Endothelial cell of umbilical vein (primary cell): ENCODE measurements at regions not wholly inside any gene's neighbourhood (a gene's known extent, or its start where the extent isn't known, plus 50 kb on each side); places are given as distances from the start of the nearest gene placed in this dataset.

Experiments used
- BruUV-seq: library from RNA; stranded (reverse); fragments of 400-500 nt; replicated peaks from 2 replicates; lab custom pipeline; 2021; lab: Mats Ljungman, UMichigan
- CTCF ChIA-PET: fragments of 300-600, 350-600 bp; sonication (Branson Sonifier 250); formaldehyde crosslinking; loops from one replicate; lab custom pipeline; 2021; ENCODE audit warnings: antibody characterized with exemption, inconsistent platforms; lab: Charles Lee
- POLR2A ChIA-PET: fragments of 300-600, 350-600 bp; sonication (Branson Sonifier 250); formaldehyde crosslinking; loops from one replicate; lab custom pipeline; 2021; ENCODE audit warnings: antibody characterized with exemption, inconsistent platforms; lab: Charles Lee
- DNase-seq: peaks from one replicate; pipeline ENCODE4 v3.0.0-alpha.2; 2011; ENCODE audit warnings: low read depth, low spot score
- FAIRE-seq: peaks from 2 replicates; lab custom pipeline; 2011; peaks lifted over from hg19 to GRCh38; lab: Jason Lieb, UNC
- H2AFZ ChIP-seq: 2 replicates; pipeline ENCODE4 v1.6.0; 2012; ENCODE audit warnings: low read depth, low read length, control low read depth, inconsistent platforms
- H3K27ac ChIP-seq: 2 replicates; pipeline ENCODE4 v1.5.1; 2011; ENCODE audit warnings: low read depth, mild to moderate bottlenecking, control low read depth, low read length, moderate library complexity; ENCODE audit not compliant: insufficient read depth
- H3K27me3 ChIP-seq, 2 experiments: 2 replicates each; pipeline versions ENCODE4 v1.6.0 to v1.6.1; 2011; ENCODE audit warnings: low read length in 2 of 2, mixed read lengths in 1 of 2; ENCODE audit not compliant: control insufficient read depth in 2 of 2, insufficient read depth in 2 of 2
- H3K36me3 ChIP-seq, 2 experiments: 2 replicates in 1 of 2; 3 replicates in 1 of 2; pipeline ENCODE4 v1.5.1; 2011; ENCODE audit warnings: low read length in 2 of 2, mild to moderate bottlenecking in 1 of 2, moderate library complexity in 1 of 2; ENCODE audit not compliant: control insufficient read depth in 2 of 2, insufficient read depth in 2 of 2; ENCODE audit errors: extremely low read depth in 1 of 2
- H3K4me1 ChIP-seq: 3 replicates; pipeline ENCODE4 v1.5.1; 2011; ENCODE audit warnings: mild to moderate bottlenecking, low read length; ENCODE audit not compliant: control insufficient read depth, insufficient read depth; ENCODE audit errors: extremely low read depth
- H3K4me2 ChIP-seq: 2 replicates; pipeline ENCODE4 v1.6.1; 2011; ENCODE audit warnings: low read length, control low read depth, mixed read lengths; ENCODE audit not compliant: insufficient read depth
- H3K4me3 ChIP-seq, 3 experiments: fragments of 200-600 bp in 1 of 3; sonication (generic), shearing (Covaris generic) in 1 of 3; replicated peaks in 1 of 3; 2 replicates each; pipeline ENCODE4 v1.5.1; 2011 to 2016; ENCODE audit warnings: control low read depth in 3 of 3, low read length in 3 of 3, mild to moderate bottlenecking in 2 of 3, inconsistent platforms in 1 of 3, low read depth in 1 of 3, moderate library complexity in 1 of 3; ENCODE audit not compliant: insufficient read depth in 1 of 3
- H3K79me2 ChIP-seq: 2 replicates; pipeline ENCODE4 v1.6.0; 2012; ENCODE audit warnings: low read length, inconsistent platforms; ENCODE audit not compliant: control insufficient read depth, insufficient read depth
- H3K9ac ChIP-seq: replicated peaks from 2 replicates; pipeline ENCODE3; 2011; ENCODE audit warnings: low read length, control low read depth; ENCODE audit not compliant: insufficient read depth; ENCODE audit errors: extremely low read depth
- H3K9me1 ChIP-seq: replicated peaks from 3 replicates; pipeline ENCODE4 v1.6.0; 2011; ENCODE audit warnings: mild to moderate bottlenecking, low read length; ENCODE audit not compliant: control insufficient read depth, insufficient read depth; ENCODE audit errors: extremely low read depth
- H3K9me3 ChIP-seq: replicated peaks from 2 replicates; pipeline ENCODE4 v1.5.1; 2012; ENCODE audit warnings: low read length, inconsistent platforms; ENCODE audit not compliant: control insufficient read depth, insufficient read depth
- H4K20me1 ChIP-seq: replicated peaks from 2 replicates; pipeline ENCODE3; 2011; ENCODE audit warnings: mild to moderate bottlenecking, low read length; ENCODE audit not compliant: control insufficient read depth, insufficient read depth; ENCODE audit errors: extremely low read depth
- EZH2 ChIP-seq: IDR thresholded peaks from 2 replicates; pipeline ENCODE4 v1.6.1; 2012; ENCODE audit warnings: borderline replicate concordance, low read depth, mild to moderate bottlenecking, moderate library complexity, low read length, inconsistent platforms; ENCODE audit not compliant: severe bottlenecking
- FOS ChIP-seq: IDR thresholded peaks from 2 replicates; pipeline ENCODE4 v1.6.1; 2011; ENCODE audit warnings: mild to moderate bottlenecking, low read length, moderate library complexity, borderline replicate concordance; ENCODE audit not compliant: insufficient read depth
- GATA2 ChIP-seq: IDR thresholded peaks from 2 replicates; pipeline ENCODE4 v1.7.0; 2011; ENCODE audit warnings: low read depth, mild to moderate bottlenecking, moderate library complexity, mixed read lengths, low read length; ENCODE audit not compliant: insufficient read length, insufficient read depth
- JUN ChIP-seq: IDR thresholded peaks from 2 replicates; pipeline ENCODE4 v1.6.1; 2011; ENCODE audit warnings: borderline replicate concordance, low read depth; ENCODE audit not compliant: insufficient read length, insufficient read depth
- MYC ChIP-seq: IDR thresholded peaks from one replicate; pipeline ENCODE4 v1.6.1; 2011; ENCODE audit warnings: mild to moderate bottlenecking, low read depth, low read length
- POLR2A ChIP-seq: IDR thresholded peaks from 2 replicates; pipeline ENCODE4 v1.6.1; 2012; ENCODE audit warnings: low read depth, mild to moderate bottlenecking, control low read depth, low read length
- POLR2AphosphoS5 ChIP-seq: IDR thresholded peaks from 2 replicates; pipeline ENCODE4 v1.6.1; 2012; ENCODE audit warnings: low read depth, mild to moderate bottlenecking, control low read depth, low read length, moderate library complexity; ENCODE audit not compliant: insufficient read depth
- dilution Hi-C: fragments of 300-500 bp; cut with MboI; formaldehyde crosslinking; loops from one replicate; pipeline ENCODE4 v1.15.0; 2019; ENCODE audit warnings: low sequenced_read_pairs; ENCODE audit not compliant: extremely low pct_ligation_motif_present
- intact Hi-C: fragments of 100-400 bp; cut with micrococcal nuclease; formaldehyde crosslinking; loops from one replicate; pipeline ENCODE4 v1.10.0; 2022
- TF ChIP-seq, protein P1 (sequence below), 2 donors: IDR thresholded peaks; 1 replicate in 1 of 2; 2 replicates in 1 of 2; pipeline ENCODE4 v1.5.1; 2011; ENCODE audit warnings: low read length in 2 of 2, mild to moderate bottlenecking in 2 of 2, moderate library complexity in 2 of 2, control low read depth in 1 of 2, inconsistent platforms in 1 of 2, low read depth in 1 of 2; ENCODE audit not compliant: insufficient read depth in 1 of 2; ENCODE audit errors: extremely low read depth in 1 of 2
- TF ChIP-seq, protein P2 (sequence below): IDR thresholded peaks from 2 replicates; pipeline ENCODE4 v1.6.1; 2011; ENCODE audit not compliant: insufficient read depth, insufficient read length

DNA sequence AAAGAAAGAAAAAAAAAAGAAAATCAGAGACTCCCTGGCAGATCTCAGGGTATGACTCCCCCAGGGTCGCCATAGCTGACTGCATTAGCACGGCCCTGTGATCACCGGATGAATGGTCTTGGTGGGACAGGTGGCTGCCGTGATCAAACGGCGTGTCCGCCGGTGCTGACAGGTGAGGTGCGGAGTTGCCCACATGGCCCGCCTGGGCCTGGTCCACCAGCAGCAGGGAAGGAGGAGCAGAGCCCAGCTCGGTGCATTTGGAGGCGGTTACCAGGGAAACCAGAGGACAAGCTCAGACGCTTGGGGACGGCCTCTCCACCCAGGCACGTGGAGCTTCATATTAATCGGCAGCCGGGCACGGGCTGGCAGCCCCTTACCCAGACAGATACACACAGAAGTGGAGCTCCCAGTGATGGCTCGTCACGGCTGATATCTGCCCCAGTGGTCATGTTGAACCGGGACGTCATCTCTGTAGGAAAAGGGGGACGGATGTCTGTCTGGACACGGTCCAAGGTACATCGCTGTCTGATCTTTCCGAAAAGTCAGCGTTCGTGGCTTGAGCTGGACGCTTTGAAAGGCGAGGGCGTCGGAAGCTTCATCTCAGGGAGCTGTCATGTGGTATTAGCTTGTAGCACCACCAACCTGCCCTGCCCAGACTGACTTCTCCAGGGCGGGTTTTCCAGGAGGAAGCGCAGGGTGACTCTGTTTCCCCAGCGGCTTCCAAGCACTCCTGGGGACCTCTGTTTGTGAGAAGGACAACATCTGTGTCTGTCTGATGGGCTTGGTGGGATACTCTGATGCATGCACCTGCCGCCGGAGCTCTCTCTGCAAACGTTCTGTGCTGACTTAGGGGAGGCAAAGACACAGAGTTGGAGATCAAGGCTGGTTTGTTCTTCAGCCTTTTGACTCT lies 180.7 kb downstream of the CRLF2 start:
- FAIRE-seq: no peak
- POLR2A ChIA-PET: no interaction called here

More for the DNA sequence above, 180.7 kb downstream of the CRLF2 start:
- no peak overlapping the region for H3K4me2 ChIP-seq
- CTCF ChIA-PET: no interaction called here
- H3K9me3 ChIP-seq: peaks cover 2% of the 10 kb centered on the region
- dilution Hi-C loops: no loop called here
- DNase-seq: no peak
- no peaks in the 10 kb centered on the region for H3K9me1 ChIP-seq
- intact Hi-C loops: no loop called here
- no peaks in the 10 kb centered on the region for H3K27me3 ChIP-seq
- no peaks in the 10 kb centered on the region for H3K79me2 ChIP-seq
- TF ChIP-seq, protein P1, sequence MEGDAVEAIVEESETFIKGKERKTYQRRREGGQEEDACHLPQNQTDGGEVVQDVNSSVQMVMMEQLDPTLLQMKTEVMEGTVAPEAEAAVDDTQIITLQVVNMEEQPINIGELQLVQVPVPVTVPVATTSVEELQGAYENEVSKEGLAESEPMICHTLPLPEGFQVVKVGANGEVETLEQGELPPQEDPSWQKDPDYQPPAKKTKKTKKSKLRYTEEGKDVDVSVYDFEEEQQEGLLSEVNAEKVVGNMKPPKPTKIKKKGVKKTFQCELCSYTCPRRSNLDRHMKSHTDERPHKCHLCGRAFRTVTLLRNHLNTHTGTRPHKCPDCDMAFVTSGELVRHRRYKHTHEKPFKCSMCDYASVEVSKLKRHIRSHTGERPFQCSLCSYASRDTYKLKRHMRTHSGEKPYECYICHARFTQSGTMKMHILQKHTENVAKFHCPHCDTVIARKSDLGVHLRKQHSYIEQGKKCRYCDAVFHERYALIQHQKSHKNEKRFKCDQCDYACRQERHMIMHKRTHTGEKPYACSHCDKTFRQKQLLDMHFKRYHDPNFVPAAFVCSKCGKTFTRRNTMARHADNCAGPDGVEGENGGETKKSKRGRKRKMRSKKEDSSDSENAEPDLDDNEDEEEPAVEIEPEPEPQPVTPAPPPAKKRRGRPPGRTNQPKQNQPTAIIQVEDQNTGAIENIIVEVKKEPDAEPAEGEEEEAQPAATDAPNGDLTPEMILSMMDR (IDR thresholded peaks at IDR 0.05; ENCODE audit: extremely low read depth in 1 of 2, insufficient read depth in 1 of 2, low read depth in 1 of 2, low read length in 2 of 2): no peak
- TF ChIP-seq JUN (no peak), MYC (no peak), POLR2A (no peak), POLR2AphosphoS5 (no peak), GATA2 (no peak), EZH2 (no peak), FOS (no peak)
- TF ChIP-seq, protein P2, sequence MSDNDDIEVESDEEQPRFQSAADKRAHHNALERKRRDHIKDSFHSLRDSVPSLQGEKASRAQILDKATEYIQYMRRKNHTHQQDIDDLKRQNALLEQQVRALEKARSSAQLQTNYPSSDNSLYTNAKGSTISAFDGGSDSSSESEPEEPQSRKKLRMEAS: no peak
- H3K9ac ChIP-seq: no peak overlapping the region
- no peaks in the 10 kb centered on the region for H3K36me3 ChIP-seq
- H4K20me1 ChIP-seq: no peaks in the 10 kb centered on the region
- no peaks in the 10 kb centered on the region for H3K4me1 ChIP-seq
- no TSS peak for BruUV-seq
- H3K27ac ChIP-seq: no peak overlapping the region
- no peak overlapping the region for H2AFZ ChIP-seq
- no peak overlapping the region for H3K4me3 ChIP-seq
